NCI-H187 treated with DMSO at 0.1 percent for 48 hours (cell line): ENCODE measurements at regions not wholly inside any gene's neighbourhood (a gene's known extent, or its start where the extent isn't known, plus 50 kb on each side); places are given as distances from the start of the nearest gene placed in this dataset.

ENCODE experiments used
- DNase-seq: peaks from one replicate; lab custom pipeline; 2025; lab: John Stamatoyannopoulos, UW

DNA sequence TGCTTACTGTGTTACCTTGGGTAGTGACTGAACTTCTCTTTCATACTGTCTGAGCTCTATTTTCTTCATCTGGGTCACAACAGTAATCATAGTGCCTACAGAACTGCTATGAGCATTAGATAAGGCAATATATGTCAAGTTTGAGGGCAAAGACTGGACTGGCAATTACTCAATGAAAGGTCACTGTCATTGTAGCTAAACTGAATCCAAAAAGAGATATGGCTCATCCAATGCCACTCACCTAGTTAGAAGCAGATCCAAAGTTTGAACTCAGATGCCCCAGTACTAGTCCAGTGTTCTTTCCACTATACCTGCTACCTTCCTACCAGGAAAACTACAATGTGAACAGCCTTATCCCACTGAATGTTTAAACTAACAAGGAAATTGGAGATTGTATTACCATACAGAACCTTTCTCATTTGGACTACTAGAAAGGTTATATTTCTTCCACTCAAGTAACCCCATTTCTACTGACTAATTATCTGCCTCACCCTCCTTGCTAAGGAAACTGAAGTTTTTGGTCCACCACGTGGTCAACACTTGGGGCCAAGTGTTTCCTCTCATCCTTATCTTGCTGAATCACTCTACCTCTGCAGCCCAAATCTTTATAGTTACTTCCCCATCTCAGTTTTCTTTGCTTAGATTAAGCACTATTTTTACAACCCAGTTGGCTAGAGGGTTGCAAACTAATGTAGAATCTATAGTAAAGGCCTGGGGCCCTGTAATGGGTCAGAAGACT lies 202.3 kb upstream of the LPP start:
- DNase-seq = no peak

DNA sequence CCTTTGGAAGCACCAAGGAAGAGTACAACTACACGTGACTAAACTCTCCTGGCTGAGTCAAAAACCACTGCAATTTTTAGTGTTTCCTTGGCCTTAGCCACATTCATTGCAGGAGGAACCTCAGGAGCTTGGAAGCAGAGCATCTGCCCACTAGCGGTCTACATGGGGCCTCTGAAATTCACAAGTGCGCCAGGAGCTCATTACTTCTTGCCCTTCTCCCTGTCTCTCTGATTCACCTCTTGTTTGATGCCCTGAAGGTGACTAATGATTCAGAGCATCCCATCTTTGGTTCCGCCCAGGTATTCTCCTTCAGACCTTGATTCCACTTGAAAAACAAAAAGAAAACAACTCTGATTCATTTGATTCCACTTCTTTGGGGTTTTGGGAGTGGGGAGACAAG lies 201.1 kb upstream of the LPP start:
- no peak for DNase-seq

DNA sequence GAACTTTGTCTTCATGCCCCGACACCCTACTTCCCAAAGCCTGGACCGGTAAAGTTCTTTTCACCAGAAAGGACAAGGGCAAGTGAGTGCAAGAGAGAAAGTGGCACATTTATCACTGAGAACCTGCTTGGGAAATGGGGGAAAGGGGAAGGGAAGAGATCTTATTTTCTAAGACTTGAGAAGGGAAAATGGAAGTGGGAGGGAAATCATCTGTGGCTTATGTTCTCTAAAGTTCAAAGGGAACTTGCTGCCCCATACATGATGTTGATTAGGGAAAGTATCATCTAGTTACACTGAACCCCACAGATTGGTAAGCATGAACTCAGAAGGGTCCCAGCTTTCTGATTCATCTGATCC lies 199.5 kb upstream of the LPP start:
- DNase-seq = no peak

DNA sequence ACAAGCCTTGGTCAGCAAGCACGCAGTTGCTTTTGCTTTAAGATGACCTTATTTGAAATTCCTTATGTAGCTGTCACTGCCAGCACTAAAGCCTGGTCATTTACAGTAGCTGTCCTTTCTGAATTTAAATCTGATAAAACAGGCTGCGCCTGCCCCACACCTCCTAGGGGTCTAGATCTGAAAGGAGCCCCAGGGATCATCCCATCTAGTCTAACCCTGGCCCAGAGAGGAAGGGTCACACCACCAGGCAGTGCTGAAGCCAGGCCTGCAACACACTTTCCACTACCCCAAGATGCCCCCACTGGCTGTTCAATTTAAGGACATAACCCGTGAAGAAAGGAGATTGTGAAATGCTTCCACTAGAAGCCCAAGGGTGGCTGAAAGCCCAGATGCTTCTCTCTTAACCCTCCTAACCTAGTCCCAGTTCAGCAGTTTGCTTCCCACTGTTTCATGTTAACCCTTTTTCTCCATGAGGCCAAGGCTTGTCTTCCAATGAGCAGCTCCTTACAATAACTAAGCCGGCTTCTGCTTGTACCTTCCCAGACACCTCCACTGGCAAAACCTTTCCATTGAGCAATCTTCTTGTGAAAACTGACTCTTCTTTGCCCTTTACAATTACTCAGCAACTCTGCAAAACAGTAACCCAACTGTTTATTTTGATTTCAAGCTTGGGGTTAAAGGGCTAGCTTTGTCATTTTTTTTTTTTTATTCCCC lies 198.9 kb upstream of the LPP start:
- DNase-seq = no peak

DNA sequence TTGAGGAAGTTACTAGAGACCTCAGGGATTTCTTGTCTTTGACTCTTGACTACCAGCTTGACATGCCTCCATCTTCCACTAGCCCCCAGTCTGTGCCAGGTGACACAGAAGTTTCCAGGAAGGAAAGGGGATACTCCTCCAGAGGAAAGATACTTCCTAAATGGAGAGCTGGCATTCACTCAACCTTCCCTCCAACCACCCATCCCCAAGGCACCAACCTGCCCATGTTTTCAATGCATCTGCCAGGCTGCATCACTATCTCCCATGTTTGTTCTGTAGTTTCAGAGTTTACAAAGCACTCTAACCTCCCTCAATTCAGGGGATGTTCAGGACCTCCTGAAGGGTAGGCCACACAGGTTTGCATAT lies 198.4 kb upstream of the LPP start:
- no peak for DNase-seq

DNA sequence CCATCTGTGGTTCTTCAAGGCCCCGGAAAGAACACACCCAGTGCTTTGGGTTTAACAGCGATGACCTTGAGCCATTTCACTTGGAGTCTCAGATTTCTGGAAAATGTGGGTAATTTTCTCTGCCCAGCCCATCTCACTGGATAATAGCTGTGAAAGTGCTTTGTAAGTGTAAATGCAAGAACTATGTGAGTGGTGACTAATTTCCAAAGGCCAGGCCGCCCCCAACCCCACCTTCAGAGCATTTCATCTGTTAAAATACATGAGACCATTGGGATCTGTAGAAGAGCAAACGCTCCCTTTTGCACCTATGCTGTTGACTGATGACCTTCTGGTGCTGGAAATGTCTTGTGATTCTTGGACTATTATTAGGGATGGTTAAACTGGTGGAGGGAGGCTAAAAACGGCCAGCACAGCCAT lies 196.8 kb upstream of the LPP start:
- DNase-seq = no peak

DNA sequence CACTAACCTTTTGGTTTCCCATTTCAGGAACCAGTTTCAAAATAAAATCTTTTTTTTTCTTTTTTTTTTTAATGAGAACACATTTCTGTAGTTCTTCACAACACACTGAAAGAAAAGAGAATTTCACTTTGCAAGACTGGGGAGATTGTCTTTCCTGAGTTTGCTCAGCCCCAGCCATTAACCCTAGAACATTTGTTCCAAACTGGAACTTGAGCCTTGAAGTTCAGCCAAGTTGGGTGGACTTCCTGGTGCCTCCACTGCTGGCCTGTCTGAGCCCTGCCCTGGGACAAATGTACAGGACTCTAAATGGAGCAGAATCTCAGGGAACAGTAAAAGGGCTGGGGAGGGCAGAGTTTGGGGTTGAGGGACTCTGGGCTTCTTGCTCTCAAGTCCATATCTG lies 196.4 kb upstream of the LPP start:
- no peak for DNase-seq

DNA sequence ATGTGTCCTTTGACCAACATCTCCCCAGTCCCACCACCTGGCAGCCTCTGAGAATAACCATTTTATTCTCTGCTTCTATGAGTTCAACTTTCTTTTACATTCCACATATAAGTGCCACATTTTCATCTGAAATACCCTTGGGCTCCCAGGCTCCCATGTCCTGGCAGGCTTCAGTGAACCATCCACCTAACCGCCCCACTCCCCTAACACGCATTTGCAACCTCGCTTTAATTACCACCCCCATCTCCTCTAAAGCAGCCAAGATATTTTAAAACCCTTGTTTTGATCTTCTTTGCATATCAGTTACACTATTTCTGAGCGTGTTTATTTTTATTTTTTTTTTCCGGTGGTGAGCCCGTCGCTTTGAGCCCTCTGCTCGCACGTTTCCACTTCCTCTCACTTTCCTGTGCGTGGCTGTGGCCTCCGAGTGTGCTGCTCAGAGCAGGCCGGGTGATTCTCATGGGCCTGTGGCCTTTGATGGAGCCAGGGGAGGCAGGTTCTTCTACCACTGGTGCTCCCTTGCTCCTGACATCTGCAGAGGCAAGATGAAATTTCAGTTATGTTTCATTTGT lies 195.4 kb upstream of the LPP start:
- DNase-seq = no peak

DNA sequence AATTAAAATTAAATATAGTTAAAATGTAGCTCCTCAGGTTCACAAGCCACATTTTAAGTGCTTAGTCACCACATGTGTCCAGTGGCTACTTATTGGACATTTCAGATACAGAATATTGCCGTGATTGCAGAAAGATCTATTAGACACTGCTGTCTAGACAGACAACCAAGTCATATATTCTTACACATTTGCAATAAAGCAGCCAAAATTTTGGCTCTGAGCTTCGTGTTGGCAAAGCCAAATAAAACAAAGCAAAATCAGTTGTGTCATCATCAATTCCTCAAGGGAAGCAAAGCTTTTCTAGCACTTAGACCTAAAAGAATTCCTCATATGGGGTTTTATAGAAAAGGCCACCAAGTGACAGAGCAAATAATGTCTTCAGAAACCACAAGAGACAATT lies 193.1 kb upstream of the LPP start:
- no peak for DNase-seq

DNA sequence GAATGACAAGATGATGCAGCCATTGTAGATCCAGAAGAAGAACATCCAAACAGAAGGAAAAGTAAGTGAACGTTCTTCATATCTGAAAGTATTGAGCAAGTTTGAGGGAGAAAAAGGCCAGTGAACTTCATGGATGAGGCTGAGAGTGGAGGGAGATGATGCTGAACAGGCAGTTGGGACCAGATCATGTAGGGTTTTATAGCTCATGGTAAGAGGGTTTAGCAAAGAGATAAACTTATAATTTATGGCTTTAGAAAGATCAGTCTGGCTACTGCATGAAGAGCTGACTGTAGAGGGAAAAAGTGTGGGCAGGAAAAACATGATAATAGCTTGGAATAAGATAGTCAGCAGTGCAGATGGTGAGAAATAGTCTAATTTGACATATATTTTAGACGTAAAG lies 192.6 kb upstream of the LPP start:
- DNase-seq = no peak

DNA sequence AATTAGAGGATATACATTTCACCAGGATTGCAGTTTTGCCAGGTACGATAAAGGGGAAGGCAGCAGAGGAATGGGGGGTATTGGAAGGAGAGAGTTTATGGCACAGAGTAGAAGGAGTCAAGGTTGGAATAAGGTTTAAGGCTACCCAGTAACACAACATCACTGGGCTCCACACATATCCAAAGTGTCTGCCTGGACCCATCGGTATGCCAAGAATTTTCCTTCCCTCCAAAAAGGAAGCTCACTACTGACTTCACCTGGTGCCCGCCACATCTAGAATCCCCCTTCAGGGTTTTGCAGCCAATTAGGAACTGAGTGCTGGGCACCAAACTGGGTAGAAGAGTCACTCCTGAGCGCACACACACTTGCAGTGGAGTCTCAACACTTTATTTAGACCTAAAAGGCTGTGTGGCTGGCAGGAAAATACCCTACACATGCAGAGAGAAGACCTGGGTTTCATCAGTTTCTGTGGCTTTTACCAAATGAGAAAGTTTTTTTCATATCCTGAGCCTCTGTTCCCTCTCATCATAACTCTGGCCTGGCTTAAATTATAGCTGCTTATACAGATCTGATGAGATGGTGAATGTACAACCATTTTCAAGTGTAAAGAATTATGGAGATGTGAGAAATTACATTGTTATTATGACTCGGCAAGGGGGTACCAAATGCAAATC lies 190.8 kb upstream of the LPP start:
- DNase-seq = no peak

DNA sequence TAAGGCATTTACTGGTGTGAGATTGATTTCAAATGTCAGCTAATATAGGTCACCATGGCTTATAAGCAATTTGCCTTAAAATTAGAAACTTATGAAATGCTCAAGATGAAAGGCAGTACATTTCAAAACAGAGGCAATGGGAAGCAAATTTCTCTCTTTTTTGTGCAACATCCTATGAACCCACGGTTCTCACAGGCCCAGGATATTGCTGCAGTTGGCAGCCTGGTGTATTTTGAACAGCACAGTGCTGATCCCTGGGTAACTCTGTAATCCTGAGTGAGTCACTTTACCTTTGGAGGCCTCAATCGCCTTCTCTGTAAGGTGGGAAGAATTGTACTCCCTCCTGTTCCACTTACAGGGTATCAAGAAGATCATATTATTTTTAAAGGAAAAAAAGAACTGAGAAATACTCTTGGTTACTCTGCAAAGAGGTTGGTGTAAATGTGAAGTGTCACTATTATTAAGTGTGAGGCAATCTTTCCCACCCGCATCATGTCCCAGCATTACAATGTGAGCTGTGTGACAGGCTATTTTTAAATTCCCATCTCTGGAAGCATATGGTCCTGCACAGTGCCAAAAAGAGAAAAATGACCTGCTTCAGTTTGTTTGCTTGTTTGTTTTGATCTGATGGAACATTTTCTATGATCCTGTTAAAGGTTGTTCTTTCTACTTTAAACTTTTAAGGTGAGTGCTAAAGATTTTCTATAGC lies 190.1 kb upstream of the LPP start:
- no peak for DNase-seq

DNA sequence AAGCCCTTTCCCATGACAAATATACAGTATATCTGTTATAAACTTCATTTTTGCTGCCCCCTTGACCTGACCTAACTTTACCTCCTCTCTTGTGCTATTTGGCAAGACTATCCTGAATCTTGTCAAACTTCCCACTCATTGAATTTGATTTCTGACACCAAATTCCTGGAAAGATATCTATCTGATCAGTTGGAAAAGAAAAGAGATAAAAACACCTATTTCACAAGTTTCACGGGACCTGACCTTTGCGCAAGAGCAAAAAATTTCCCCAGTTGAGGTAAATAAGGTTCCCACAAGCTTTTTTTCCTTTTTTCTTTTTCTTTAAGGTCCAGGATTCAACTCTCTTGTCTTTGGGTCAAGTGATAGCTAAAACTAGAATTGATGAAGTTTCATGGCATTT lies 189.2 kb upstream of the LPP start:
- DNase-seq = no peak

DNA sequence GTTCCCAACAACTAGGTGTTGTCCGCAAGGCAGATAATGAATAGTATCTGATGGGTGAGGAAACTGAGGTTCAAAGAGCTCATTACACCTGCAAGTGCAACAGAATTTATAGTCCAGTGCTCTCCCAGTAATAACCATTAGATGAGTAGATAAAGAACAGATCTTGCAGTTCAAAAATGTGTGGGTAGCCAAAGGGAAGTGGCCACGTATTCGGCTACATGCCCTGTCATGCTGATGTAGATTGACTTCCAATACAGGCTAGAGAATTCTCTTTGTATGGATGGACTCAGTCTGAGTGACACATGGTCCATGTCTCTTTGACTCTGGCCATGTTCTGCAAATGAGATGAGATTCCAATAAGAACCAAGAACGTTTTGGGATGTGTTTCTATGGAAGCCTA lies 187.9 kb upstream of the LPP start:
- DNase-seq = no peak

DNA sequence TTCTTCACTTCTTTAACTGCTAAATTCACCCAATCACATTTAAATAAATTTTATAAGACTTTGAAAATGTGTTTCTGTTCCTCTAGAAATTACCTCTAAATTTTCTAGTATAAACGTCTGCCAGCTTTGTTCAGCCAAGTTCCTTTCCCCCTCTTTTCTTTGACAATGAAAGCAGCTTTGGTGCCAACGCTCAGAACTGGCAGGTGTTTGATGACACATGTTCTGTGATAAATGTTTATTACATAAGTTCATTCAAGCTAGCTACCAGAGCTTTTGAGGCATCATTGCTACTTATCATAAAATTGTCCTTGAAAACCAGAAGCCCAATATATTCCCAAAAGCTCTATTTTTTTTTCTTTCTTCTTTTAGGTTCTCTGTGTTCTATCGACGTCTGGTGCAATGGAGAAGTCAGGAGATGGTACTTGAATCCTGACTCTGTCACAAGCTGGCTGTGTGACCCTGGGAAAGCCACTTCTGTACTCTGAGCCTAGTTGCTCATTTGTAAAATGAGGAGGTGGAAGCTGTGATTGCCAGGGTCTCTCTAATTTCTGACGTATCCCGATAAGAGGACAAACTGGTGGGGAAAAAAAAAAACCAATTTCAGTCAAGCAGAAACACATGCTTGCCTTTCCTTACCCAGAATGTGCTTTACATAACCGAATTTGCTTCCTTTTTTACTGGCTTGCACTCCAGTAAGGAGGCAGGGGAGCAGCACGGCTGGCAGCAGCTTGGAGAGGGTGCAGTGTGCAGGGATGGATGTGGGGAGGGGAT lies 187.1 kb upstream of the LPP start:
- DNase-seq = no peak

DNA sequence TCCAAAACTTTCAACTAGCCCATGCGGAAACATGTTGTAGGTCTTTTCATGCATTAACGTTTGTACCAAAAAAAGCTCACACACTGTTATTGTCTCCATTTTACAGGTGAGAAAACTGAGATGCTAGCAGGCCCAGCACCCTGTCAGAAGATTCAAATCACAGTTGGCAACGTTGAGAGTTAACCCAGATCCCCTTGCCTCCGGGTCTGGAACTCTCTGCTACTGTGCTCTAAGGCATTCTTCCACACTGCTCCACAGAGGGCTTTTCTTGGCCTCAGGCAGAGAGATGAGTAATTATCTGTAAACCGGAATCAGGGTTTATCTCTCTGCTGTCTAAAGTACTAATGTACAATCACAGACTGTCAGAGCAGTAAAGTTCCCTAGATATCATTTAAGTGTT lies 186.0 kb upstream of the LPP start:
- DNase-seq = no peak

DNA sequence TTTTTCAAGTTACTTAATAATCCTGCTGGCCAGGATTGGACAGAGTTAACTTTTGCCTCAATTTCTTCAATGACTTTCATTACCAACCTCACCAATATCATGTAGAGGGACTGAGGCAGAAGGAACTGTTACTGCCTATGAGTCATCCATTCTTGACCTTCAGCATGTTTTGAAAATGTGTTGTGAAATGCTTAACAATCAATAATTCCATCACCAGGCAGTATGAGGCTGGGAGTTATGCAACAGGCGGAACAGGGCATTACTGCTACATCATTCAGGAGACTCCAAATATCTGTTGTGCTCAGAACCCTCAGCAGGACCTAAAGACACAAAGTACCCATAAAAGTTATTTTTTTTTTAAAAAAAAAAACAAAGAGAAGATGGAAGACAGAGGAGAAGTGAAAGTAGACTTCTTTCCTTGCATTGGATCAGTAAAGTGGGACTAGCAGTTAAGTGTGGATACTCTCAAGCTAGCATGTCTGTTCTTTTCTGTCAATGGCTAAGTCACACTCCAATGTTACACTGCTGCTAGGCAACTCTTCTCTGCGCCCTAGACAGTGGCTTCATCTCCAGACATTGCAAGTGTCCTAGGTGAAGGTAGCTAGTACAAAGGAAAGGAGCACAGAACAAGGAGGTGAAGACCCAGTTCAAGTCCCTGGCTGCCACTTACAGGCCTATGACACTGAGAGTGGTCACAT lies 184.9 kb upstream of the LPP start:
- no peak for DNase-seq

DNA sequence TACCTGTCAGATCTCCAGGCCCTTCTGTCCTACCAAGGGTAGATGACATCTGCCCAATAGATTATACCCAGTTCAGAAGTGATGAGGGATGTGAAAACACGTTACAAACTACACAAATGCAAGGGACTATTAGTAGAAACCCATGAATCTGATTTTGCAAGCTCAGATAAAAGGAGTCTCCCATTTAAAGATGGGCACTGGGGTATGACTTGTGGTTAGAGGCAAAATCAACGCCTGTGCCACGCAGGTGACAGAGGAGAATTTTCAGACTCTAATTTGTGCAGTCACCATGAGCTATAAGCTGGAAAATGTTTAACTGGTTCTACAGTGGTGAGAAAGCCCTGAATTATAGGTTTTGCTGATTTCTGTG lies 184.4 kb upstream of the LPP start:
- DNase-seq = no peak

DNA sequence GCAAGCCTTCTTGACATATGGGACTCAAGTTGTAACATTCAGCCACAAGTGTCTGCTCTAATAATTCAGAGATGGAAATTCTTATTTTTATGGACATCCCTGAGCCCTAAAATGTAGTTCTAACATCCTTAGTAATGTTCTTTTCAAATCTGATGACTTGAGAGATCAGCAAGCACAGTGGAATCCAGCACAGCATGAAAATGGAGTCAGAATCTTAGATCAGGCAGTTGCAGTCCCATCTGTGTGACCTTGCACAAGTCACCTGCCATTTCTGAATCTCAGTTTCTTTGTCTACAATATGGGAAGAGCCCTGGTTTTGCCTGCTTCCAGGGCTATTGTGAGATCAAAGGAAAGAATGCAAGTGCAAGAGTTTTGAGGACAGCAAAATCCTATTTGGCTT lies 183.9 kb upstream of the LPP start:
- no peak for DNase-seq

DNA sequence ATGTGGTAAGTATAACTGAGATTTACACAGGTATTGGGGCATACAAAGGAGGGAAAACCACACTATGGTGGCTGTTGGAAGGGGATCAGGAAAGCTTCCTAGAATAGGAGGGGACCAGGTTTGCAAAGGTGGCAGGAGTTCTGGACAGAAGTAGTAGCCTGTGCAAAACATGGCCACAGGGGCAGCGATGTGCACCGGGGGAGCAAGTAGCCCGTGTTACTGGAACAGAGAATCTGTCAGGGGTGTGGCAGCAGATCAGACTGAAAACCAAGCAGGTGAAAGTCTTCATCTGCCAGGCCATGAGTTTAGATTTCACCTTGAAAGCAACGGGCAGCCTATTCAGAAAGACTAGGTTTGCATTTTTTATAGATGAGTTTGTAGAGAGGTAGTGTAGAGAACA lies 182.3 kb upstream of the LPP start:
- DNase-seq = no peak

DNA sequence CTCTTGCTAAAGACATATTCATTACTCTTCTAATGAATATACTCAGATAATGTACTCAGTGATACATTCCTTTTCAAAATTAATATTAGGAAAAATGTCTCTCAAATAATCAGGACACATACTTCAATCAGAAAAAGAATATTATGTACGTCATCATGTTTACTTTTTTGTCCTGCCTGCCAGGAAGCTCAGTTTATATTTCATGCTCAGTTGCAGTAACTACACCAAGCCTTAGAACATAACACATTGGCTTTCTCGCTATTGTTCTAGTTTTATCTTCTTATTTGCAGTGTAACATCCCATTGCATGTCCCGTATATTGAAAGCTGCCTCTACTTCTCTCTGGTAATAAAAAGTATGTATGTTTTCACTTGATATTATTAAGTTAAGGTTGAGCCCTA lies 181.5 kb upstream of the LPP start:
- DNase-seq = no peak
